Spleen (tissue), 7 donors: ENCODE measurements at regions not wholly inside any gene's neighbourhood (a gene's known extent, or its start where the extent isn't known, plus 50 kb on each side); places are given as distances from the start of the nearest gene placed in this dataset.

Experiments
- CTCF ChIP-seq, 11 experiments: fragments of 200-600 bp in 7 of 11; fragments of 450-650 bp in 4 of 11; sonication (generic) in 4 of 11; IDR thresholded peaks in 8 of 11; conservative IDR thresholded peaks in 3 of 11; 1 replicate in 7 of 11; 2 replicates in 4 of 11; pipeline versions ENCODE4 v1.4.0 to v1.8.0; 2016 to 2021; ENCODE audit warnings: antibody characterized with exemption in 11 of 11, inconsistent platforms in 4 of 11, mild to moderate bottlenecking in 1 of 11
- POLR2A ChIP-seq, 3 donors: fragments of 450-650 bp; IDR thresholded peaks; one replicate each; pipeline ENCODE4 v1.5.1; 2017; ENCODE audit warnings: antibody characterized with exemption in 3 of 3, mild to moderate bottlenecking in 1 of 3
- POLR2AphosphoS5 ChIP-seq, 3 donors: sonication (generic); formaldehyde crosslinking; IDR thresholded peaks; one replicate each; pipeline ENCODE4 v1.5.1; 2017; ENCODE audit warnings: antibody characterized with exemption in 3 of 3
- donor health status: DM: no; HTN: no; CAD: no; lungs with moderate emphysema.
- donor health status: DM: no; HTN: no; CAD: no.
- donor health status: DM: no; HTN: no; CAD: no.

GRCh38 chr4:72777436-72777835 lies 208.4 kb upstream of the ADAMTS3 start:
- TF ChIP-seq CTCF (IDR thresholded peaks at IDR 0.05 in 8 of 11, conservative IDR thresholded peaks at IDR 0.05 in 3 of 11) (no peak), POLR2AphosphoS5 (IDR thresholded peaks at IDR 0.05) (no peak), POLR2A (IDR thresholded peaks at IDR 0.05) (no peak)
